Heart left ventricle (tissue), 13 donors: ENCODE measurements at regions not wholly inside any gene's neighbourhood (a gene's known extent, or its start where the extent isn't known, plus 50 kb on each side); places are given as distances from the start of the nearest gene placed in this dataset.

Experiments used
- POLR2A ChIP-seq, 2 donors: fragments of 450-650 bp; IDR thresholded peaks; one replicate each; pipeline ENCODE4 v1.6.1; 2017; ENCODE audit warnings: antibody characterized with exemption in 2 of 2, mild to moderate bottlenecking in 2 of 2, moderate library complexity in 2 of 2
- TF ChIP-seq, protein P1 (sequence below), 12 donors: fragments of 200-600 bp; sonication (generic) in 4 of 12; IDR thresholded peaks; one replicate each; pipeline versions ENCODE4 v1.5.0 to v1.8.0; 2018 to 2022; ENCODE audit warnings: antibody characterized with exemption in 12 of 12, mild to moderate bottlenecking in 5 of 12
- donor health status: ischemic (EF 13 %, LVEDD 7.1; RV severe dilation, severe dysfunction).
- donor health status: DM: no; HTN: yes; CAD: no.
- donor health status: DM: no; HTN: no; CAD: no.
- donor health status: ischemic (EF 25% LVEDD 6.9; RV normal size, moderate dysfunction).
- donor health status: ischemic (EF 25% LVEDD 5.7; RV mildly dilated, moderate dysfunction).
- donor health status: ischemic (EF 35%, LVEDD 5.7; RV mildly dilated, moderate dysfunction).
- donor health status: nonischemic (EF 11% LVEDD 7.7; RV severe dilation, severe dysfunction).
- donor health status: DM: yes; HTN: yes; CAD: no.
- donor health status: PGD.
- donor health status: ischemic (EF 29% LVEDD 5.4; RV normal size, mild dysfunction).
- donor health status: nonischemic (EF 23%, LVEDD 6.1; RV moderate dilation, normal function).

- TF ChIP-seq, protein P1, sequence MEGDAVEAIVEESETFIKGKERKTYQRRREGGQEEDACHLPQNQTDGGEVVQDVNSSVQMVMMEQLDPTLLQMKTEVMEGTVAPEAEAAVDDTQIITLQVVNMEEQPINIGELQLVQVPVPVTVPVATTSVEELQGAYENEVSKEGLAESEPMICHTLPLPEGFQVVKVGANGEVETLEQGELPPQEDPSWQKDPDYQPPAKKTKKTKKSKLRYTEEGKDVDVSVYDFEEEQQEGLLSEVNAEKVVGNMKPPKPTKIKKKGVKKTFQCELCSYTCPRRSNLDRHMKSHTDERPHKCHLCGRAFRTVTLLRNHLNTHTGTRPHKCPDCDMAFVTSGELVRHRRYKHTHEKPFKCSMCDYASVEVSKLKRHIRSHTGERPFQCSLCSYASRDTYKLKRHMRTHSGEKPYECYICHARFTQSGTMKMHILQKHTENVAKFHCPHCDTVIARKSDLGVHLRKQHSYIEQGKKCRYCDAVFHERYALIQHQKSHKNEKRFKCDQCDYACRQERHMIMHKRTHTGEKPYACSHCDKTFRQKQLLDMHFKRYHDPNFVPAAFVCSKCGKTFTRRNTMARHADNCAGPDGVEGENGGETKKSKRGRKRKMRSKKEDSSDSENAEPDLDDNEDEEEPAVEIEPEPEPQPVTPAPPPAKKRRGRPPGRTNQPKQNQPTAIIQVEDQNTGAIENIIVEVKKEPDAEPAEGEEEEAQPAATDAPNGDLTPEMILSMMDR (IDR thresholded peaks at IDR 0.05), result no peak
- no peak for TF ChIP-seq POLR2A (IDR thresholded peaks at IDR 0.05)
Measured at GRCh38 chr6:145468534-145468933, 266.8 kb downstream of the EPM2A start.
